ENCODE measurements at regions not wholly inside any gene's neighbourhood (a gene's known extent, or its start where the extent isn't known, plus 50 kb on each side); places are given as distances from the start of the nearest gene placed in this dataset.

DNA sequence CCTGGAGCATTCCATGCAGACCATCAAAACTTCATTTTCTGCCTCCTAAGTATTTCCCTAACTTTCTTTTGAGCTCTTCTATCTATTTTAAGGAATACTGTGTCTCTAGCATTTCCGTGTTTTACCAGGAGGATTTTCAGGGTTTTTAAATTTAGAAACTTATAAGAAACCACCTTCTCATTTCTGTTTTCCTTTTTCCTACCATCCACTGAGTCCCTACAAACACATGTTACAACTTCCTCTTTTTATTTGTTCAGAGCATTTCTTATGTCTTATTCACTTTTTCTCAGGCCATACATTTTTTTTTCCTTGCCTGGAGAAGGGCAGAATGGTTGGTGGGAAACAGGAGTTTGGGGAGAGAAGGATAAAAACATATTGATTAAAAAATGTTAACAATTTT lies 130.0 kb upstream of the BMP5 start:
- no peak overlapping the region for H3K4me3 ChIP-seq (ENCODE audit: low read depth, low read length)
- DNase-seq (ENCODE audit: low read depth): no peak

DNA sequence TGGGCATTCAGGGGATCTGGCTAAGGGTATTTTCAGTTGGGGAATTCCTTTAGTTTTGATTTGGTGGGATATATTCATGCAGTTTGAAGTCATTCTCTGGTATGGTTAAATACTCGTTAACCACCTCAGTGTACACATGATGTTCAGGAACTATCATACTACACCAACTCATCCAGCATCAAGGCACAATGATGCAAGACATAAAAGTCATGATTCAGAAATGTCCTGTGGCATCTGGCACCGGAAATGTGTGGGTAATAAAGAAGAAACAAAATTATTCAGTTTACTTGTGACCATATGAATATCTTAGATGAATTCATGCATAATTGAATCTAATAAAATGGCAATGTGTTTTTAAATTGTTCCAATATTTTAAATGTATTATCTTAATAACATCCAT lies 129.0 kb upstream of the BMP5 start:
- H3K4me3 ChIP-seq (ENCODE audit: low read depth, low read length): no peak overlapping the region
- DNase-seq (ENCODE audit: low read depth): peak; percentile 57

DNA sequence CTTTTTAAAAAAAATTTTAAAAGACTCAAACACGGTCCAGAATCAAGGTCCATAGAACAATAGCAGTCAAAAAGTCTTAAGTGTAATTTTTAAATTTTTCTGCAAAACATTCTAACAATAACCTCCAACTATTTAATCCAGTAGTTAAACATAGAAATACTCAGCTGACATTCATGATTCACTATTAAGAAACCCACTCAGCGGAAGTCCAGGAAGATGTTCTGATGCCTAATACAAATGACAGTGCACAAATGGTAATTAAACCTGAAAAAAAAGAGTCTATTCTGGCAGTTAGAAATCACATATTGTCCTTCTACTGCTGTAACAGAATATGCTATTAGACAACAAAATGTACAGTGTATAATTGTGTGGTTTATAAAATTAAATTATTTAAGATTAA lies 128.2 kb upstream of the BMP5 start:
- no peak overlapping the region for H3K4me3 ChIP-seq (ENCODE audit: low read depth, low read length)
- DNase-seq (ENCODE audit: low read depth): no peak

DNA sequence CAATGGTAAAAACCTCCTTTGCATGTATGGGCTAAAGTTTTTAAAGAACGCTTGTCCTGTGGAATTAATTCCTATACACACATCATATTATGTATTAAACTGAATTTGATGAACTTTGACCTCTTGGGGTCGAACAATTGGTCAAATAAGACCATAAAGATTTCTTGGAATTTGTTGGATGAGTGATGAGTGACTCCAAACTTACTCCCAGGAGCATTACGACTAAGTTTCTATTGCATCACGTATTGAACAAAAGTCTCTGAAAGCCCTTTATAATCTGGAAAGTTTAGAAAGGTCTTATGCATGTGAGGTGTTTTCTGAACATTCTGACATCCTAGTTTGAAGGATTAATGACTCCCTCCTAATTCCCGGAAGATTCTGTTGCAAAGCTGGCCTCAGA lies 126.9 kb upstream of the BMP5 start:
- DNase-seq (ENCODE audit: low read depth): peak; percentile 73
- H3K4me3 ChIP-seq (ENCODE audit: low read depth, low read length): no peak overlapping the region

DNA sequence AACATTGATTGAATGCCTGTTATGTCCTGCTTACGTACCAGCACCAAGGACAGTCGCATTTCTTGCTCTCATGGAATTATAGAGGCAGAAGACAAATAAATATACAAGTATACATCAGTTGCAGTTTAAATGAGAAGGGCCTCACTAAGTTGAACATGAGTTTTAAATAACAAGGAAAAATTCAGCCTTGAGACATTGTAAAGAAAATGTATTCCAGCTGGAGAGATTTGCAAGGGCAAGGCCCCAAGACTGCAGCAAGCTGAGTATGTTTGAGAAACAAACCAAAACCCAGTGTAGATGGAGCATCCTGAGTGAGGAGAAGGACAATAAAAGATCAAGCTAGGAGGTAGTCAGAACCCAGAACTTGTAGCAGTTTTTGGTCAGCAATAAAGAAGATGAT lies 123.2 kb upstream of the BMP5 start:
- no peak overlapping the region for H3K4me3 ChIP-seq (ENCODE audit: low read depth, low read length)
- no peak for DNase-seq (ENCODE audit: low read depth)

DNA sequence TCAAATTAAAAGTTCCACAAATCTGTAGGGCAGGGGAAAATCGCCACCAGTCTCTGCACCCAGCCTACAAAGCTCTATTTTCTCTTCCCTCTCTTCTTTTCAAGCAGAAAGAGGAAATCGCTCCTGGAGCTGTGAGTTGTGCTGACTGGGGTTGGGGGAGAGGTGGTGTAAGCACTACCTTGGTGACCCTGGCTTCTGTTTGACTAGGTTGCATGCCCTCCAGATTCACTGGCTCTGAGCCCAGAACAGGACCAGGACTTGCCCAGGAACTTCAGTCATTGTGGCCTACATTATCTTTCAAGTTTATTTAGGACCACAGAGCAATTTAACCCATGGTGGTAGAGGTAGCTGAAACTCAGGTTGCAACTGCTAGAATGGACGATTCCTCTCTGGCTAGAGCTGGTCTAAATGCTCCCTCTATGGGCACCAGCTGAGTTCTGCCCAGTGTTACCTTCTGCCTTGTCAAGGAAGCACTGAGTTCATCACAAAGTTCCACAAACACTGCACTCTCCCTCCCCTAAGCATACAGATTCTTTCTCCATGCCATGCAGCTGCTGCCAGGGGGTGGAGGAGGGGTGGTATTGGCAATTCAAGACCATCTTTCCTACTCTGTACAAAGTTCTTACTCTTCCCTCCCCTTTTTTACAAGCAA lies 122.0 kb upstream of the BMP5 start:
- H3K4me3 ChIP-seq (ENCODE audit: low read depth, low read length): no peak overlapping the region
- no peak for DNase-seq (ENCODE audit: low read depth)

- H3K4me3 ChIP-seq (ENCODE audit: low read depth, low read length): no peak overlapping the region
- no peak for DNase-seq (ENCODE audit: low read depth)
Observed at GRCh38 chr6:55994531-55994930, 119.1 kb upstream of the BMP5 start.

DNA sequence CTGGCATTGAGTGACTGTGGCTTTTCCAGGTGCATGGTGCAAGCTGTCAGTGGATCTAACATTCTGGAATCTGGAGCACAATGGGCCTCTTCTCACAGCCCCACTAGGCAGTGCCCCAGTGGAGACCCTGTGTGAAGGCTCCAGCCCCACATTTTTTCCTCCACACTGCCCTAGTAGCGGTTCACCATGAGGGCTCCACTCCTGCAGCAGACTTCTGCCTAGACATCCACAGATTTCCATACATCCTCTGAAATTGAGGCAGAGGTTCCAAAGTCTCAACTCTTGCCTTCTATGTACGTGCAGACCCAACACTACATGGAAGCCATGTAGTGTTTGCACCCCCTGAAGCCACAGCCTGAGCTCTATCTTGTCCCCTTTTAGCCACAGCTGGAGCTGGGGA lies 118.0 kb upstream of the BMP5 start:
- no peak overlapping the region for H3K4me3 ChIP-seq (ENCODE audit: low read depth, low read length)
- DNase-seq (ENCODE audit: low read depth): no peak

DNA sequence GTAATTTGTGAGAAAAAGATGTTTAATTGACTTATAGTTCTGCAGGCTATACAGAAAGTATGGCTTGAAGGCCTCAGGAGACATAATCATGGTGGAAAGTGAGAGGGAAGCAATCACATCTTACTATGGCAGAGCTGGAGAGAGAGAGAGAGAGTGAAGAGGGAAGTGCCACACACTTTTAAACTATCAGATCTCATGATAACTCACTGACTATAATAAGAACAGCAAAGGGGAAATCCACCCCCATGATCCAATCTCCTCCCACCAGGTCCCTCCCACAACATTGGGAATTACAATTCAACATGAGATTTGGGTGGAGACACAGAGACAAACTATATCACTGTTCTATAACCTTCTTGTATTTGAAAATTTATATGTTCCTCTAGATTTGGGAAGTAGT lies 117.2 kb upstream of the BMP5 start:
- no peak overlapping the region for H3K4me3 ChIP-seq (ENCODE audit: low read depth, low read length)
- no peak for DNase-seq (ENCODE audit: low read depth)

DNA sequence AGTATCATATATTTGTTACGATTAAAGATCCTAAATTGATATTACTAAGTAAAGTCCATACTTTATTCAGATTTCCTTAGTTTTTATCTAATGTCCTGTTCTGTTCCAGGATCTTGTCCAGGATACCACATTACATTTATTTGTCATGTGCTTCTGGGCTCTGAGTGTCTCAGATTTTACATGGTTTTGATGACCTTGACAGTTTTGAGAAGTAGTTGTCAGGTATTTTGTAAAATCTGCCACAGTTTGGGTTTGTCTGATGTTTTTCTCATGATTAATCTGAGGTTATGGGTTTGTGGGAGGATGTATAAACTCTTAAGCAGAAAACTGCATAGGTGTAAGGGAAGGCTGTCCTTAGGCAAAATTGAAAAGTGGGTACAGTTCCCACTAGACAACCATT lies 109.9 kb upstream of the BMP5 start:
- no peak for DNase-seq (ENCODE audit: low read depth)
- H3K4me3 ChIP-seq (ENCODE audit: low read depth, low read length): no peak overlapping the region

DNA sequence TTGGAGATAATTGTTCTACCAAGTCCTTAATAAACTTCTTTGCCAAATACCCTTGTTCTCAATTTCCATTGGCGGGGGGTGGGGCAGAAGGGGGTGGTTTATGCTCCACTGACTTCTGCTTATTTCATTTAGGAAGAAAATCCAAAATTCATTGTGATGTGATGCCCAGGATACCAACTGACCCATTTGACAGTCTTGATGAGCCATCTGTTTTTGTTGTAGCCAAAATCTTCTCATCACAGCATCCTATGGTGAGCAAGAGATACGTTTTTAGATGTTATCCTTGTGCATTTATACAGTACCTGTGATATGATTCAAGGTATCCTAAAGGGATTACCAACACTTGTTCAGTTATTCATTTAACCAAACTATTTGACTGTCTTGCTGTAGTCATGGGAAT lies 108.5 kb upstream of the BMP5 start:
- no peak overlapping the region for H3K4me3 ChIP-seq (ENCODE audit: low read depth, low read length)
- DNase-seq (ENCODE audit: low read depth): no peak

DNA sequence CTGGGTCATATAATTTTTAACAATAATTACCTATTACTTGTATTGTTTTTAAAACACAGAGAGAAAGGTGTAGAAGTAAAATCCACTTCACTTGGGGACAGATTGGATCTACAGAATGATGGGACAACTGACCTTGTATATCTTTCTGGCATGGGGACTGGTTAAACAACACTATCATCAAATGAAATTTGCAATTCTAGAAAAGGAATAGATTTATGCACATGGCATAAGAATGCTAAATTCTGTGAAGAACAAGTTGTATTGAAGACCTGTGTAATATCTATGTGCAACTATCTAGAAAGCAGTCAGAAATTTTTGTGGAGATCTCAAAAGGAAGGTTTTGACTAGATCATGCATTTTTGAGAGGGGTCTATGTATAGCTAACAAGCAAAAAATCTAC lies 106.3 kb upstream of the BMP5 start:
- H3K4me3 ChIP-seq (ENCODE audit: low read depth, low read length): no peak overlapping the region
- no peak for DNase-seq (ENCODE audit: low read depth)

DNA sequence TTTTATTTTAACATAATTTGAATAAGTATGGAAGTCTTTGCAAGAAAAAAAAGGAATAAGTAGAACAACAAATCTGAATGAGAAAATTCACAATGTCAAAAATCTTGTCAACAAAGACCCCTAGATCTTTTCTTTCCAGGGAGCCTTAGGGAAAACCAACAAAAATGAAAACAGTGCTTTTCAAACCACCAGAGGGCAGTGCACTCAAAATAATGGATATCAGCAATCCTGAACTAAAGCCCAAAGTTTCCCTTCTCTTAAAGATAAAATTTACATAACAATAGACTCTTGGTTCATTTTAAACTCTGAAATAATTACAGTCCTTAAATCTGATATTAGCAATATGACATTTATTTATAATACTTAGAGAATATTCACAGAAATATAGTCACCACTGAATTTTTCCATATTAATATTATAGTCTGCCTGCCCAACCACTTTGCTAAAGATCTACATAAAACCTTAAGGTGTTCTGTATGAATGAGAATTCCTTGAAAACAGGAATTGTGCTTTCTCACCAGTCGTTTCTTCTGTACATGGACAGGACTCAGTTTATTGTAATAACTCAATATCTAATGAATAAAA lies 105.3 kb upstream of the BMP5 start:
- H3K4me3 ChIP-seq (ENCODE audit: low read depth, low read length): no peak overlapping the region
- no peak for DNase-seq (ENCODE audit: low read depth)

- H3K4me3 ChIP-seq (ENCODE audit: low read depth, low read length): no peak overlapping the region
- DNase-seq (ENCODE audit: low read depth): no peak
Observed at GRCh38 chr6:55979526-55979925, 104.1 kb upstream of the BMP5 start.

GRCh38 chr6:55977959-55978665 lies 102.7 kb upstream of the BMP5 start:
- no peak for DNase-seq (ENCODE audit: low read depth)
- H3K4me3 ChIP-seq (ENCODE audit: low read depth, low read length): no peak overlapping the region

DNA sequence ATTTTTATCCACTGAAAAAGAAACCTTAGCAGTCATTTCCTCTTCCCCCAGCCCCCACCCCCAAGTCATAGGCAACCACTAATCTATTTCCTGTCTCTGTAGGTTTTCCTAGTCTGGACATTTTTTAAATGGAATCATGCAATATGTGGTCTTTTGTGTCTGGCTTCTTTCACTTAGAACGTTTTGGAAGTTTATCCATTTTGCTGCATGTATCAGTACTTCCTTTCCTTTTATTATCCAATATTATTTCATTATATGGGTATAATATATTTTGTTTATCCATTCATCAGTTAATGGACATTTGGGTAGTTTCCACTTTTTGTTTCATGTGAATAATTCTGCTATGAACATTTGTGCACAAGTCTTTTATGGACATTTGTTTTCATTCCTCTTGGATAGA lies 99.3 kb upstream of the BMP5 start:
- no peak overlapping the region for H3K4me3 ChIP-seq (ENCODE audit: low read depth, low read length)
- DNase-seq (ENCODE audit: low read depth): no peak

DNA sequence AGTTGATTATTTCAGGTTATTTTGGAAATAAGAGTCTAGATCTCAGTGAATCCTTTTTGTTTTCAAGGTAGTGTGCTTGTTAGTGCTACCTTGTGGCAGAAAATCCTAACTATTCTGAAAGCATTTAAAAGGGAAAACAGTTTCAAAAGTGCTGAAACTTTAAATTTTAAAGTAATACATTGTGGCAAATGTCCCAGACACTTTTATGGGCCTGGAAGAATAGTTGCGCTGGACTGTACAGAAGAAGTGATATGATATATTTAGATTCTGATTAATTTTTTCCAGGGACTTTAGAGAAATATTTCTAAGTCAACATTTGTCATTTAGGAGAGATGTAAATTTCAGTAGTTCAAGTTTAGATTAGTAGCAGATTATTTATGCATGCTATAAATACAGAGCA lies 96.7 kb upstream of the BMP5 start:
- no peak overlapping the region for H3K4me3 ChIP-seq (ENCODE audit: low read depth, low read length)
- DNase-seq (ENCODE audit: low read depth): no peak

DNA sequence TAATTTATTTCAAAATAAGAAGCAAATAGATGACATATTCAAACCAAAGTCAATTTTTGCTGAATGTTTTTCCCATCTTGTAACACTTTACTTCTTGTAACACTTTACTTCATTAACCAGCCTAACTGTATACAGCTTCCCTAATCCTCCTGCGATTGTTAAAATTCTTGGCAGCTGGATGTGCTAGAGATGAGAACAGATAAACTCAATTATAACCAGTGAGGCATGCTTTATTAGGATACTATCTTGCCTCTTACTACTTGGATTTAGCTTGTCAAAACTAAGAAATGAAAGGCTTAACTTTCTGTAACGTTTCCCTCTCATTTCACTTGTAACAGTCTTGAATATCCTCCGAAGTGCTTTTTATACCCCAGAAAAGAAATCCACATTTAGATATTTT lies 94.1 kb upstream of the BMP5 start:
- DNase-seq (ENCODE audit: low read depth): no peak
- no peak overlapping the region for H3K4me3 ChIP-seq (ENCODE audit: low read depth, low read length)

- H3K4me3 ChIP-seq (ENCODE audit: low read depth, low read length): no peak overlapping the region
- no peak for DNase-seq (ENCODE audit: low read depth)
Observed at GRCh38 chr6:55968926-55969325, 93.5 kb upstream of the BMP5 start.

DNA sequence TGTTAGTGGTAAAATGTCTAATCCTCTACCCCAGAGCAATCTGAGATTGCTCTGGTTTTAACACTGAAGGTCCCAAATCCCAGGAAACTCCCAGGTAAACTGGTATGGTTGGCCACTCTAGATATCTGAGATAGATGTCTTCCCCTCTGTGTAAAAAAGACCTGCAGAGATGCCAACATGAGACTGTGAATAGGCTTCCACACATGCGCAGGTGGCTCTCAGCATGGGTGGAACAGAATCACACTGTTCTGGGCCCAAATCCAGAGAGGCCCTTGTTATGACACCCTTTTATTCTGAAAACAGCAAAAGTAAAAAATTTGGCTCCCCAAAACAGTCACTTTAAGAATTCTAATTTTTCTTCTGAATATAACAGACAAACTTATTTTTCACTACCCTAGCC lies 88.7 kb upstream of the BMP5 start:
- no peak overlapping the region for H3K4me3 ChIP-seq (ENCODE audit: low read depth, low read length)
- no peak for DNase-seq (ENCODE audit: low read depth)

- no peak for DNase-seq (ENCODE audit: low read depth)
- H3K4me3 ChIP-seq (ENCODE audit: low read depth, low read length): no peak overlapping the region
Observed at GRCh38 chr6:55963301-55963700, 87.9 kb upstream of the BMP5 start.
